HEK293T (cell line): ENCODE measurements at regions not wholly inside any gene's neighbourhood (a gene's known extent, or its start where the extent isn't known, plus 50 kb on each side); places are given as distances from the start of the nearest gene placed in this dataset.

Experiments used
- CTCF ChIA-PET: fragments of 350-600 bp; formaldehyde crosslinking; extraction: SDS; loops from one replicate; lab custom pipeline; 2021; ENCODE audit warnings: antibody characterized with exemption, inconsistent platforms; lab: Yijun Ruan, JAX
- POLR2A ChIA-PET: fragments of 350-600 bp; formaldehyde crosslinking; extraction: SDS; loops from one replicate; lab custom pipeline; 2020; ENCODE audit warnings: antibody characterized with exemption, inconsistent platforms; lab: Yijun Ruan, JAX
- DNase-seq: peaks from one replicate; pipeline ENCODE4 v3.0.0; 2012; ENCODE audit warnings: mixed read lengths; ENCODE audit errors: extremely low spot score
- ARNT ChIP-seq: fragments of 450-650 bp; IDR thresholded peaks from 2 replicates; pipeline ENCODE4 v1.6.1; 2017; ENCODE audit warnings: mild to moderate bottlenecking
- BHLHE40 ChIP-seq: fragments of 450-650 bp; IDR thresholded peaks from 2 replicates; pipeline ENCODE4 v1.6.1; 2016; ENCODE audit warnings: mild to moderate bottlenecking, moderate library complexity, borderline replicate concordance
- CTBP1 ChIP-seq: fragments of 450-650 bp; IDR thresholded peaks from 2 replicates; pipeline ENCODE4 v1.6.1; 2016; ENCODE audit warnings: borderline replicate concordance
- ELF4 ChIP-seq: fragments of 450-650 bp; IDR thresholded peaks from 2 replicates; pipeline ENCODE4 v1.6.1; 2017; ENCODE audit warnings: antibody characterized with exemption
- FOXA1 ChIP-seq: fragments of 450-650 bp; IDR thresholded peaks from 2 replicates; pipeline ENCODE4 v1.6.1; 2016; ENCODE audit warnings: mild to moderate bottlenecking
- FOXK2 ChIP-seq: fragments of 450-650 bp; IDR thresholded peaks from 2 replicates; pipeline ENCODE4 v1.6.1; 2016; ENCODE audit warnings: mild to moderate bottlenecking
- FOXM1 ChIP-seq: fragments of 450-650 bp; IDR thresholded peaks from 2 replicates; pipeline ENCODE4 v1.6.1; 2017; ENCODE audit warnings: mild to moderate bottlenecking, borderline replicate concordance
- HDGF ChIP-seq: fragments of 450-650 bp; IDR thresholded peaks from 2 replicates; pipeline ENCODE4 v1.6.1; 2017; ENCODE audit warnings: antibody characterized with exemption, borderline replicate concordance
- L3MBTL2 ChIP-seq: fragments of 450-650 bp; conservative IDR thresholded peaks from 2 replicates; pipeline ENCODE4 v1.6.1; 2016; ENCODE audit warnings: mild to moderate bottlenecking
- LEF1 ChIP-seq: fragments of 450-650 bp; IDR thresholded peaks from 2 replicates; pipeline ENCODE4 v1.6.1; 2017; ENCODE audit warnings: mild to moderate bottlenecking, borderline replicate concordance
- NFRKB ChIP-seq: fragments of 450-650 bp; IDR thresholded peaks from 2 replicates; pipeline ENCODE4 v1.6.1; 2016; ENCODE audit warnings: mild to moderate bottlenecking, moderate library complexity
- PKNOX1 ChIP-seq: fragments of 450-650 bp; IDR thresholded peaks from 2 replicates; pipeline ENCODE4 v1.6.1; 2016
- SP1 ChIP-seq: fragments of 450-650 bp; IDR thresholded peaks from 2 replicates; pipeline ENCODE4 v1.6.1; 2017
- SUZ12 ChIP-seq: fragments of 450-650 bp; IDR thresholded peaks from 2 replicates; pipeline ENCODE4 v1.6.1; 2016; ENCODE audit warnings: mild to moderate bottlenecking
- TARDBP ChIP-seq: fragments of 450-650 bp; IDR thresholded peaks from 2 replicates; pipeline ENCODE4 v1.6.1; 2016
- ZNF384 ChIP-seq: fragments of 450-650 bp; IDR thresholded peaks from 2 replicates; pipeline ENCODE4 v1.6.1; 2016

DNA sequence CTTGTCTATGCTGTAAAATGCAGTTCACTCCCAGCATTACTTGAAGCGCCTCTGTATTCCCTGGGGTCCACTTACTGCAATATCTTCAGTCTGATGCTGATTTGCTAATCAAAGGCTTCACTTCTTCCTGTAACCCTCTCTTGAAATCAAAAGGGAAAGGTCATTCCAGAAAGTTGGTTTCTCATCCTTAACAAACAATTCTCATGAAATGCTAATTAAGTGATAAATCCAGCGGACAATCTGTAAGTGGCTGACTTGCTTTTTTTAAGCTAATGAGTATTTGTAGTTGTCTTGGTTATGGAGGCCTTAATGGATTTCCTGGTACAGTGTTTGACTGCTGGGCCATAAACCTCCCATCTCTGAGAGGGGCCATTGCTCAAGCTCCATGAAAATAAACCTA is 499.6 kb upstream of the HS6ST1 start:
- POLR2A ChIA-PET, result no interaction called here
- no peak for DNase-seq
- CTCF ChIA-PET, result no interaction called here

DNA sequence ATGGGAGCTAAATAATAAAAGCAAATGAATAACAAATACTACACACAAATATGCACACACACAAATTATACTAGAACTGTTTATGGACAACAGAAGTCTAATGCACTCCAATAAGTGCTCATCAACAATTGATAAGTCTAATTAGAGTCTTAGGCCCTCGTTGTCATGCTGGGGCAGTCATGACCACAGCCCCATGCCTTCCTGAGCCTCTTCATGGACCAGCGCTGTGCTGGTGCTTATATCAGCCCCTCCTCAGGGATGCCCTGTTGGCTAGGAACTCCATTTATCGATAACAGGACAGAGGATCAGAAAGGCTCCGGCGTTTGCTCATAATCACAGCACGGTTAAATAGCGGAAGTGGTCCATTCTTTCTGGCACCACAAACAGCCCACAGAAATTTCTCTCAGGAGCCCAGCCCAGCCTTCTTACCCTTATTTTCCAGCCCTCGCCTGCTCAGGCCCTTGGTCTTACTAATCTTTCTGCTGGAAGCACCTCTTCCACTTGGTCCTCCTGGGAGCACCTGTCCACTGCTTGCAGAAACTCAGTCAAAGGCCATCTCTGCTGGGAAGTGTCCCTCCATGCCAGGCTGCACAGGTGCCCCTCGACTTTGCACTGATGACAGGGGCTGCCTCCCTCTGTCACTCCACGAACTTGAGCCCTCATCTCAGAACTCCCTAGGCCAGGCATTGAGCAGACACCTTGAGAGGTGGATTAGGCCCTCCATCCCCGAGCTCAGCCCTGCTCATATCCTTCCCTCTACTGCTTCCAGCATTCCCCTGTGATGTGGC is 500.2 kb upstream of the HS6ST1 start:
- TF ChIP-seq FOXM1 (no peak), SP1 (no peak), NFRKB (no peak), ZNF384 (no peak), TARDBP (no peak), ARNT (no peak), L3MBTL2 (no peak), SUZ12 (no peak), ELF4 (no peak), PKNOX1 (no peak), FOXA1 (no peak)
- CTCF ChIA-PET, result no interaction called here
- DNase-seq, result no peak
- POLR2A ChIA-PET, result no interaction called here

More for the DNA sequence above, 499.6 kb upstream of the HS6ST1 start:
- no peak for TF ChIP-seq TARDBP
- no peak for TF ChIP-seq LEF1
- no peak for TF ChIP-seq L3MBTL2
- no peak for TF ChIP-seq CTBP1
- TF ChIP-seq HDGF, result no peak
- no peak for TF ChIP-seq ARNT
- TF ChIP-seq FOXM1, result no peak
- no peak for TF ChIP-seq FOXK2
- no peak for TF ChIP-seq FOXA1
- TF ChIP-seq PKNOX1, result no peak
- no peak for TF ChIP-seq NFRKB
- TF ChIP-seq SP1, result no peak
- no peak for TF ChIP-seq SUZ12
- no peak for TF ChIP-seq ZNF384
- TF ChIP-seq ELF4, result no peak
- no peak for TF ChIP-seq BHLHE40

DNA sequence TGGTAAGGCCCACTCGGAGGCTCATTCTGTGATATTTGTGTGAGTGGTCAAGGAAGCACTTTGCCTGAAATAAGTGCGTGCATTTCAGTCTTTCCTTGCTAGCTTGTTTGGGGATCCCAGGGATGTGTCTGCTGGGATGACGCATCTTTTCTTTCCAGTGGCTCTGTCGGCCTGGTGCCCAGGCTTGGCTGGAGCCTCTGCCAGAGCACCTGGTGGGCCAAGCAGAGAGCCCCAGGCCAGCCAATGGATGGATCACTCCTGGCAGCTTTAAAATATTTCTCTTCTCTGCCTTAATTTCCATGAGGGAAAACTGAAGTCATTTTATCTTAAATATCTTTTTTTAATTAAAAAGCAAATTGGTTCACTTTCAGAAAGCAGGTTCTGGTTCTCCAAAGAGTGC is 501.8 kb upstream of the HS6ST1 start:
- POLR2A ChIA-PET, result no interaction called here
- CTCF ChIA-PET, result no interaction called here
- no peak for DNase-seq
- no peak for TF ChIP-seq TARDBP
- TF ChIP-seq NFRKB, result no peak
- no peak for TF ChIP-seq SP1
- no peak for TF ChIP-seq LEF1
- TF ChIP-seq SUZ12, result no peak
- TF ChIP-seq L3MBTL2, result no peak
- TF ChIP-seq BHLHE40, result no peak
- no peak for TF ChIP-seq FOXA1
- TF ChIP-seq ZNF384, result no peak
- no peak for TF ChIP-seq FOXK2
- no peak for TF ChIP-seq HDGF
- TF ChIP-seq CTBP1, result no peak
- no peak for TF ChIP-seq ARNT
- no peak for TF ChIP-seq ELF4
- no peak for TF ChIP-seq PKNOX1
- no peak for TF ChIP-seq FOXM1

GRCh38 chr2:128821010-128821409 is 502.3 kb upstream of the HS6ST1 start:
- no peak for TF ChIP-seq SUZ12
- no peak for TF ChIP-seq CTBP1
- no peak for TF ChIP-seq ELF4
- TF ChIP-seq ZNF384, result no peak
- no peak for TF ChIP-seq FOXM1
- no peak for TF ChIP-seq FOXA1
- TF ChIP-seq LEF1, result no peak
- TF ChIP-seq HDGF, result no peak
- no peak for TF ChIP-seq L3MBTL2
- no peak for TF ChIP-seq NFRKB
- no peak for TF ChIP-seq BHLHE40
- no peak for TF ChIP-seq SP1
- no peak for TF ChIP-seq TARDBP
- ChIA-PET CTCF (no interaction called here), POLR2A (no interaction called here)
- no peak for DNase-seq

DNA sequence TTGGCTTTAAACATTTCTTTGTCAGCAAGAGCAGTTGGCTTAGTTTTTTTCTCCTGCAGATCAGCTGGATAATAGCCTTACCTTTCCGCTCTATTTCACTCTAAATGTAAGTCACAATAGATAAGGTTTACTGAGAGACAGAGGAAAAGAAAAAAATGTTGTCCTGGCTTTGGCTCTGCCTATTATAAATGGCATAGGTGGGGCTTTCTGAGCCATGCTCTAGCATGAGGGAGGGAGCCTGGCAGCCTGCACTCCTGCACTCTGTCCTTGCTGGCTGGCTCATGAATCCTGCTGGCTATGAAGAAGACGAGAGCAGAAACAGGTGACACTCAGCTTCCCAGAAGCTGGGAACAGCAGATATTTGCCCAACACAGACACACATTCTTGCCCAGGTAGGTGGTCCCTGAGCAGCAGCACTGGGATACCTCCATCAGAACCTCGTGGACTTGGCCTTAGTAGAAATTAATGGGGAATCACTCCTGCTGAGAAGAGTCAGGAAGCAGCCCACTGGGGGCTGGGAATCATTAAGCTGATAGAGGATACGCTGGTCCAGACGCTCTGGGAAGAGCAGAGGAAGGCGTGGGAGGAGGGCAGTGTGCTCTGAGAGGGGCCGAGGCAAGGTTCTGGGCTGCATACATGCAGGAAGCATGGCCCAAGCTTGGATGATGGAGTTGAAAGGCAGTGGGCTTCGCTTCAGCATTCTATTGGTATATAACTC is 514.4 kb upstream of the HS6ST1 start:
- TF ChIP-seq PKNOX1, result no peak
- TF ChIP-seq FOXK2, result no peak
- TF ChIP-seq TARDBP, result no peak
- no peak for TF ChIP-seq FOXA1
- no peak for TF ChIP-seq L3MBTL2
- TF ChIP-seq LEF1, result no peak
- no peak for TF ChIP-seq FOXM1
- TF ChIP-seq SP1, result no peak
- no peak for TF ChIP-seq ELF4
- no peak for TF ChIP-seq HDGF
- TF ChIP-seq CTBP1, result no peak
- TF ChIP-seq ARNT, result no peak
- TF ChIP-seq ZNF384, result no peak
- no peak for TF ChIP-seq BHLHE40
- no peak for TF ChIP-seq NFRKB
- TF ChIP-seq SUZ12, result no peak
- ChIA-PET POLR2A (no interaction called here), CTCF (no interaction called here)
- no peak for DNase-seq
